Uterus (tissue), 2 donors: ENCODE measurements at regions not wholly inside any gene's neighbourhood (a gene's known extent, or its start where the extent isn't known, plus 50 kb on each side); places are given as distances from the start of the nearest gene placed in this dataset.

Source experiments
- POLR2A ChIP-seq, 2 donors: fragments of 450-650 bp; IDR thresholded peaks; one replicate each; pipeline ENCODE4 v1.6.1; 2016; ENCODE audit warnings: antibody characterized with exemption in 2 of 2, mild to moderate bottlenecking in 1 of 2, moderate library complexity in 1 of 2
- TF ChIP-seq, protein P1 (sequence below), 4 experiments: fragments of 200-600 bp in 2 of 4; fragments of 450-650 bp in 2 of 4; sonication (generic) in 2 of 4; IDR thresholded peaks; one replicate each; pipeline ENCODE4 v1.5.1; 2016 to 2019; ENCODE audit warnings: antibody characterized with exemption in 4 of 4, mild to moderate bottlenecking in 2 of 4, moderate library complexity in 1 of 4

DNA sequence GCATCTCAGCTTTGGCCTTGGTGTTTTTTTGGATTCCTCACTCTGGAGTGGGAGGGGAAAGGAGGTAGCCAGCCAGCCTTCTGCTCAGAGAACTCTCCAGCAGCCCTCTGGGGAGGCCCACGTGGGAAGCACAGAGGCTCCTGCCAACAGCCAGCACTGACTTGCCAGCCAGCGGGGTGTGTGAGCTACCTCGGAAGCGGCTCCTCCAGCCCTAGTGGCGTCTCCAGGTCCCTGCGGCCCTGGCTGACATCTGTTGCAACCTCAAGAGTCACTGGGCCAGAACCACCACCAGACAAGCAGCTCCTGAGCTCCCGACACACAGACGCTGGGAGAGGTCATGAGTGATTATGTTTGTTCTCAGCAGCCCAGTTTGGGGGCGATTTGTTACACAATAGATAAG is 180.2 kb upstream of the FZD8 start:
- no peak for TF ChIP-seq POLR2A (IDR thresholded peaks at IDR 0.05)
- TF ChIP-seq, protein P1, sequence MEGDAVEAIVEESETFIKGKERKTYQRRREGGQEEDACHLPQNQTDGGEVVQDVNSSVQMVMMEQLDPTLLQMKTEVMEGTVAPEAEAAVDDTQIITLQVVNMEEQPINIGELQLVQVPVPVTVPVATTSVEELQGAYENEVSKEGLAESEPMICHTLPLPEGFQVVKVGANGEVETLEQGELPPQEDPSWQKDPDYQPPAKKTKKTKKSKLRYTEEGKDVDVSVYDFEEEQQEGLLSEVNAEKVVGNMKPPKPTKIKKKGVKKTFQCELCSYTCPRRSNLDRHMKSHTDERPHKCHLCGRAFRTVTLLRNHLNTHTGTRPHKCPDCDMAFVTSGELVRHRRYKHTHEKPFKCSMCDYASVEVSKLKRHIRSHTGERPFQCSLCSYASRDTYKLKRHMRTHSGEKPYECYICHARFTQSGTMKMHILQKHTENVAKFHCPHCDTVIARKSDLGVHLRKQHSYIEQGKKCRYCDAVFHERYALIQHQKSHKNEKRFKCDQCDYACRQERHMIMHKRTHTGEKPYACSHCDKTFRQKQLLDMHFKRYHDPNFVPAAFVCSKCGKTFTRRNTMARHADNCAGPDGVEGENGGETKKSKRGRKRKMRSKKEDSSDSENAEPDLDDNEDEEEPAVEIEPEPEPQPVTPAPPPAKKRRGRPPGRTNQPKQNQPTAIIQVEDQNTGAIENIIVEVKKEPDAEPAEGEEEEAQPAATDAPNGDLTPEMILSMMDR (IDR thresholded peaks at IDR 0.05) = peak in 1 of 4 experiments; percentile 20
